ENCODE measurements at regions not wholly inside any gene's neighbourhood (a gene's known extent, or its start where the extent isn't known, plus 50 kb on each side); places are given as distances from the start of the nearest gene placed in this dataset.

DNA sequence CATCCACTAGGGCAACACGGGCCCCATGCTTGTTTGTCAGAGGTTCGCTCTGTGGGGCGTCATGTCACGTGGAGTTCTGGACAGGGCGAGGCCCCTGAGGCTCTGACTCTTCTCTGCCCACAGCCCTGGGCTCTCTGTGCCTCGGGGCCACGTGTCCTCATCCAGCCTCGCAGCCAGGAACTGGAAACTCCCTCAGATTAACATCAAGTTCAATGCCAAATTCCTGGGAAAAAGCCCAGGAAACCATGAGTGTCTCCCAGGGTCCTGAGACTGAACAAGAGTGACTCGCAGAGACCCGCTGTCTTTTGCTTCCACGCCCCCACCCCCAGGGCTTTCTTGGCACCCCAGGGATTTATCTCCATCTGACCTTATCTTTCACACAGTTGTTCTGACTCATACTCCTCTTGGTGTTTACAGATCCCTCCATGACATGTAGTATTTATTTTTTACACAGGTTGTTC is 174.0 kb upstream of the PIEZO2 start (continued):
- TF ChIP-seq, protein P1, sequence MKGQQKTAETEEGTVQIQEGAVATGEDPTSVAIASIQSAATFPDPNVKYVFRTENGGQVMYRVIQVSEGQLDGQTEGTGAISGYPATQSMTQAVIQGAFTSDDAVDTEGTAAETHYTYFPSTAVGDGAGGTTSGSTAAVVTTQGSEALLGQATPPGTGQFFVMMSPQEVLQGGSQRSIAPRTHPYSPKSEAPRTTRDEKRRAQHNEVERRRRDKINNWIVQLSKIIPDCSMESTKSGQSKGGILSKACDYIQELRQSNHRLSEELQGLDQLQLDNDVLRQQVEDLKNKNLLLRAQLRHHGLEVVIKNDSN (IDR thresholded peaks at IDR 0.05; ENCODE audit: borderline replicate concordance, low read depth), result peak; percentile 70; the same call in 1 of the 2 replicates
- TF ChIP-seq FOSL2 (IDR thresholded peaks at IDR 0.05; ENCODE audit: borderline replicate concordance, low read depth), result peak; percentile 31; the same call in 1 of the 2 replicates
- TF ChIP-seq EP300 (IDR thresholded peaks at IDR 0.05; ENCODE audit: borderline replicate concordance in 1 of 2, low read depth in 1 of 2, low read length in 1 of 2), result no peak; a peak in 1 of 4 replicates
- TF ChIP-seq YY1 (IDR thresholded peaks at IDR 0.05; ENCODE audit: low read depth), result no peak; the same call in 1 of the 2 replicates
- no peak for TF ChIP-seq ELF1 (IDR thresholded peaks at IDR 0.05)
- no peak for TF ChIP-seq GATA2 (CRISPR knock-in tag; IDR thresholded peaks at IDR 0.05)
- TF ChIP-seq TCF12 (IDR thresholded peaks at IDR 0.05), result peak; percentile 41
- peak; percentile 45 for TF ChIP-seq NFIC (IDR thresholded peaks at IDR 0.05; ENCODE audit: borderline replicate concordance)
- TF ChIP-seq FOXM1 (IDR thresholded peaks at IDR 0.05; ENCODE audit: low read depth), result no peak
- TF ChIP-seq, protein P2, sequence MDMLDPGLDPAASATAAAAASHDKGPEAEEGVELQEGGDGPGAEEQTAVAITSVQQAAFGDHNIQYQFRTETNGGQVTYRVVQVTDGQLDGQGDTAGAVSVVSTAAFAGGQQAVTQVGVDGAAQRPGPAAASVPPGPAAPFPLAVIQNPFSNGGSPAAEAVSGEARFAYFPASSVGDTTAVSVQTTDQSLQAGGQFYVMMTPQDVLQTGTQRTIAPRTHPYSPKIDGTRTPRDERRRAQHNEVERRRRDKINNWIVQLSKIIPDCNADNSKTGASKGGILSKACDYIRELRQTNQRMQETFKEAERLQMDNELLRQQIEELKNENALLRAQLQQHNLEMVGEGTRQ (IDR thresholded peaks at IDR 0.05; ENCODE audit: borderline replicate concordance, low read depth, low read length), result no peak
- TF ChIP-seq, protein P3, sequence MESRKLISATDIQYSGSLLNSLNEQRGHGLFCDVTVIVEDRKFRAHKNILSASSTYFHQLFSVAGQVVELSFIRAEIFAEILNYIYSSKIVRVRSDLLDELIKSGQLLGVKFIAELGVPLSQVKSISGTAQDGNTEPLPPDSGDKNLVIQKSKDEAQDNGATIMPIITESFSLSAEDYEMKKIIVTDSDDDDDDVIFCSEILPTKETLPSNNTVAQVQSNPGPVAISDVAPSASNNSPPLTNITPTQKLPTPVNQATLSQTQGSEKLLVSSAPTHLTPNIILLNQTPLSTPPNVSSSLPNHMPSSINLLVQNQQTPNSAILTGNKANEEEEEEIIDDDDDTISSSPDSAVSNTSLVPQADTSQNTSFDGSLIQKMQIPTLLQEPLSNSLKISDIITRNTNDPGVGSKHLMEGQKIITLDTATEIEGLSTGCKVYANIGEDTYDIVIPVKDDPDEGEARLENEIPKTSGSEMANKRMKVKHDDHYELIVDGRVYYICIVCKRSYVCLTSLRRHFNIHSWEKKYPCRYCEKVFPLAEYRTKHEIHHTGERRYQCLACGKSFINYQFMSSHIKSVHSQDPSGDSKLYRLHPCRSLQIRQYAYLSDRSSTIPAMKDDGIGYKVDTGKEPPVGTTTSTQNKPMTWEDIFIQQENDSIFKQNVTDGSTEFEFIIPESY (IDR thresholded peaks at IDR 0.05; ENCODE audit: borderline replicate concordance, low read depth), result no peak
- TF ChIP-seq, protein P4, sequence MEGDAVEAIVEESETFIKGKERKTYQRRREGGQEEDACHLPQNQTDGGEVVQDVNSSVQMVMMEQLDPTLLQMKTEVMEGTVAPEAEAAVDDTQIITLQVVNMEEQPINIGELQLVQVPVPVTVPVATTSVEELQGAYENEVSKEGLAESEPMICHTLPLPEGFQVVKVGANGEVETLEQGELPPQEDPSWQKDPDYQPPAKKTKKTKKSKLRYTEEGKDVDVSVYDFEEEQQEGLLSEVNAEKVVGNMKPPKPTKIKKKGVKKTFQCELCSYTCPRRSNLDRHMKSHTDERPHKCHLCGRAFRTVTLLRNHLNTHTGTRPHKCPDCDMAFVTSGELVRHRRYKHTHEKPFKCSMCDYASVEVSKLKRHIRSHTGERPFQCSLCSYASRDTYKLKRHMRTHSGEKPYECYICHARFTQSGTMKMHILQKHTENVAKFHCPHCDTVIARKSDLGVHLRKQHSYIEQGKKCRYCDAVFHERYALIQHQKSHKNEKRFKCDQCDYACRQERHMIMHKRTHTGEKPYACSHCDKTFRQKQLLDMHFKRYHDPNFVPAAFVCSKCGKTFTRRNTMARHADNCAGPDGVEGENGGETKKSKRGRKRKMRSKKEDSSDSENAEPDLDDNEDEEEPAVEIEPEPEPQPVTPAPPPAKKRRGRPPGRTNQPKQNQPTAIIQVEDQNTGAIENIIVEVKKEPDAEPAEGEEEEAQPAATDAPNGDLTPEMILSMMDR (IDR thresholded peaks at IDR 0.05), result no peak; the same call in 1 of the 2 replicates
- TF ChIP-seq, protein P5, sequence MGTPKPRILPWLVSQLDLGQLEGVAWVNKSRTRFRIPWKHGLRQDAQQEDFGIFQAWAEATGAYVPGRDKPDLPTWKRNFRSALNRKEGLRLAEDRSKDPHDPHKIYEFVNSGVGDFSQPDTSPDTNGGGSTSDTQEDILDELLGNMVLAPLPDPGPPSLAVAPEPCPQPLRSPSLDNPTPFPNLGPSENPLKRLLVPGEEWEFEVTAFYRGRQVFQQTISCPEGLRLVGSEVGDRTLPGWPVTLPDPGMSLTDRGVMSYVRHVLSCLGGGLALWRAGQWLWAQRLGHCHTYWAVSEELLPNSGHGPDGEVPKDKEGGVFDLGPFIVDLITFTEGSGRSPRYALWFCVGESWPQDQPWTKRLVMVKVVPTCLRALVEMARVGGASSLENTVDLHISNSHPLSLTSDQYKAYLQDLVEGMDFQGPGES (IDR thresholded peaks at IDR 0.05; ENCODE audit: low read depth, low read length), result no peak

DNA sequence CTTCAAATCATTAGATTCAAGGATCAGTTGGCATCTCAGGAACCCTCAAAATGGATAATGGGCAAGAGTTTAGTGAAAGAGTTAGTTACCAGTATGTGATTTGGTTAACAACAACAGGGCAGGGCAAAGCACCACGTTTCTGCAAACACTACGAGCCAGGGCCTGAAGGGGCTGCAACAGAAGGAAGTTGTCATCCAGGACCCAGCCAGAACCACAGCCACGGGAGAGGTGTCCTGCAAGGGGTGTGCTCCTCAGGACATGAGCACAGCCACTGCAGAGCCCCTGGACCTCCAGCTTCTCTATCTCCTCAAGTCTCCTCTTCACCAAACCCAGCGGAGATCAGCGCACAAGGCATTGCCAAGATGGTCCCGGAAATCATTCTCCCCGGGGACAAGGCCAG is 173.3 kb upstream of the PIEZO2 start:
- CTCF ChIA-PET, result no interaction called here
- no peak for DNase-seq
- H2AFZ ChIP-seq (ENCODE audit: low read depth), result peak overlapping the region; percentile 67; the same call in 1 of the 2 replicates

More for the DNA sequence above, 173.3 kb upstream of the PIEZO2 start:
- Histone ChIP-seq H3K9me3 (no peaks in the 10 kb centered on the region), H3K4me1 (ENCODE audit: control insufficient read depth in 1 of 2, insufficient read depth in 2 of 2, low read depth in 1 of 2, low read length in 1 of 2) (peaks cover 2 to 40% of the 10 kb centered on the region in 2 experiments), H3K36me3 (replicated peaks in 1 of 2; ENCODE audit: control insufficient read depth in 1 of 2, insufficient read depth in 2 of 2, low read length in 1 of 2) (no peaks in the 10 kb centered on the region), H3K27me3 (ENCODE audit: insufficient read depth) (no peaks in the 10 kb centered on the region), H3K4me3 (ENCODE audit: low read depth in 2 of 2, low read length in 1 of 2) (no peak overlapping the region), H3F3A (replicated peaks; ENCODE audit: insufficient read depth) (peaks cover 62% of the 10 kb centered on the region), H4K20me1 (ENCODE audit: insufficient read depth) (no peaks in the 10 kb centered on the region), H3K79me2 (ENCODE audit: insufficient read depth) (no peaks in the 10 kb centered on the region), H3K27ac (ENCODE audit: low read depth in 2 of 2, low read length in 1 of 2) (peak overlapping the region in 1 of 2 experiments; percentile 95; a peak in 2 of 4 replicates), H3K9ac (peak overlapping the region; percentile 29; the same call in 1 of the 2 replicates), H3K9me2 (no peaks in the 10 kb centered on the region), H3K4me2 (peak overlapping the region; percentile 41; the same call in 1 of the 2 replicates)
- WGBS (ENCODE audit: low lambda C conversion rate), result 43% methylated on average over 6 of the region's 7 CpGs
- TF ChIP-seq RFX5 (IDR thresholded peaks at IDR 0.05; ENCODE audit: low read length), result no peak
- TF ChIP-seq MXI1 (IDR thresholded peaks at IDR 0.05; ENCODE audit: low read depth, low read length), result no peak
- TF ChIP-seq, protein P4 (IDR thresholded peaks at IDR 0.05), result peak; percentile 6; the same call in 1 of the 2 replicates
- POLR2A ChIA-PET, result no interaction called here
